ENCODE measurements at regions not wholly inside any gene's neighbourhood (a gene's known extent, or its start where the extent isn't known, plus 50 kb on each side); places are given as distances from the start of the nearest gene placed in this dataset.
A peak's percentile ranks its signal among the peaks of the same experiment; 100 is the strongest.
"Not testable (repeated sequence)": the region's sequence is repeated elsewhere in the genome, so short reads cannot be mapped to it uniquely, and the experiment has no call there.

GRCh38 chr4:124990398-124990797, 277.9 kb upstream of the ANKRD50 start:
- no peak for TF ChIP-seq CTCF (IDR thresholded peaks at IDR 0.05; ENCODE audit: low read depth, low read length)
- H3K4me3 ChIP-seq (replicated peaks in 1 of 2; ENCODE audit: low read depth in 2 of 2, low read length in 2 of 2), result no peak overlapping the region
- no peak for DNase-seq (ENCODE audit: low read depth in 2 of 2)

DNA sequence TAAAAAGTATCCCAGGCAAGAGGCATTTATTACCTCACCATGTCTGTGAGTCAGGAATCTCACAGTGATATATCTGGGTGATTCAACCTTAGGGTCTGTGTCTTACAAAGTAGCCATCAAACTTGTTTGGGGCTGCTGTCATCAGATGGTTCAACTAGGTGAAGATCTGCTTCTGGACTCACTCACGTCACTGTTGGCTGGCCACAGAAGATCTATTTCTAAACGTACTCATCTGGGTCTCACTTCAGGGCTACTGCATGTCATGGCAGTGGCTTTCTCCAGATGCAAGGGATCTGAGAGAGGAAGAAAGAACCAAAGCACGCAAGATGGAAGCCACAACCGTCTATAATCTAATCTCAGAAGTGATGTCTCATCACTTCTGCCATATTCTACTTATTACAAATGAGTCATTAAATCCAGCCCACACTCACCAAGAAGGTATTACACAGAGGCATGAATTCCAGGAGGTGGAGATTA, 267.8 kb upstream of the ANKRD50 start:
- no peak for TF ChIP-seq CTCF (IDR thresholded peaks at IDR 0.05; ENCODE audit: low read depth, low read length)
- no peak overlapping the region for H3K4me3 ChIP-seq (replicated peaks in 1 of 2; ENCODE audit: low read depth in 2 of 2, low read length in 2 of 2)
- DNase-seq (ENCODE audit: low read depth in 2 of 2), result peak; percentile 57 to 79

DNA sequence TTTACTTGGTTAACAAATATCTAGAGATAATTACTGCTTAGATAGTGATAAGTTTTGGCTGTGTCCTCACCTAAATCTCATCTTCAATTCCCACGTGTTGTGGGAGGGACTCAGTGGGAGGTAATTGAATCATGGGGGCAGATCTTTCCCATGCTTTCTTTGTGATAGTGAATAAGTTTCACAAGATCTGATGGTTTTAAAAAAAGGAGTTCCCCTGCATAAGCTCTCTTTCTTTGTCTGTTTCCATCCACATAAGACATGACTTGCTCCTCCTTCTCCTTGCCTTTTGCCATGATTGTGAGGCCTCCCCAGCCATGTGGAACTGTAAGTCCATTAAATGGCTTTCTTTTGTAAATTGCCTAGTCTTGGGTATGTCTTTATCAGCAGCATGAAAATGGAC, 266.0 kb upstream of the ANKRD50 start:
- DNase-seq (ENCODE audit: low read depth in 2 of 2); H3K4me3 ChIP-seq (replicated peaks in 1 of 2; ENCODE audit: low read depth in 2 of 2, low read length in 2 of 2): not testable (repeated sequence)

- no peak for TF ChIP-seq CTCF (IDR thresholded peaks at IDR 0.05; ENCODE audit: low read depth, low read length)
- DNase-seq (ENCODE audit: low read depth in 2 of 2), result no peak
- H3K4me3 ChIP-seq (replicated peaks in 1 of 2; ENCODE audit: low read depth in 2 of 2, low read length in 2 of 2), result no peak overlapping the region
These were observed 264.5 kb upstream of the ANKRD50 start for GRCh38 chr4:124977045-124977444.

- no peak overlapping the region for H3K4me3 ChIP-seq (replicated peaks in 1 of 2; ENCODE audit: low read depth in 2 of 2, low read length in 2 of 2)
- no peak for TF ChIP-seq CTCF (IDR thresholded peaks at IDR 0.05; ENCODE audit: low read depth, low read length)
- peak in 1 of 2 donors; percentile 18 for DNase-seq (ENCODE audit: low read depth in 2 of 2)
These were observed 261.6 kb upstream of the ANKRD50 start for GRCh38 chr4:124974152-124974551.

DNA sequence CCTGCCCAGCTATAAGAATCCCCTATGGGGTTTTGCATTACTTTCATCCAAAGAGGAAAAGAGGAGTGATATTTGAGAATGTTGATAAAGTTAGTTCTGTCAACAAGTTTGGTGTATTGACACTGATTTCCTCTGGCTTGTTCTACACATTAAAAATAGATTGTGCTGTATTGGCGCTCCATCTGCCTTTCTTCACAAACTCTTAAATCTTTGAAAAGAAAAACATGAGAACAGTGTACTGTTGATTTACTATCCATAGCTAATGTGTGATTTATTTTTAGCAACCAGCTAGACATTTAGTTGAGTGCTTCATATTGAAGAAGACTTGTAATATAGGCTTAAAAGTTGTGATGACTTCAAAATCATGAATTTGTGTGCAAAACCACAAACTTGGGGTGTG, 261.2 kb upstream of the ANKRD50 start:
- no peak overlapping the region for H3K4me3 ChIP-seq (replicated peaks in 1 of 2; ENCODE audit: low read depth in 2 of 2, low read length in 2 of 2)
- no peak for DNase-seq (ENCODE audit: low read depth in 2 of 2)
- no peak for TF ChIP-seq CTCF (IDR thresholded peaks at IDR 0.05; ENCODE audit: low read depth, low read length)

DNA sequence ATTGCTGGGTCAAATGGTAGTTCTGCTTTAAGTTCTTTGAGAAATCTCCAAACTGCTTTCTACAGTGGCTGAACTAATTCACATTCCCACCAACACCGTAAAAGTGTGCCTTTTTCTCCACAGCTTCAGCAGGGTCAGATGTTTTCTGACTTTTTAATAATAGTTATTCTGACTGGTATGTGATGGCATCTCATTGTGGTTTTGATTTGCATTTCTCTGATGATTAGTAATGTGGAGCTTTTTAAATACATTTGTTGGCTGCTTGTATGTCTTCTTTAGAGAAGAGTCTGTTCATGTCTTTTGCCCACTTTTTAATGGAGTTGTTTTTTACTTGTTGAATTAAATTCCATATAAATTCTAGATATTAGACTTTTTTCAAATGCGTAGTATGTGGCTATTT, 257.5 kb upstream of the ANKRD50 start:
- no peak for TF ChIP-seq CTCF (IDR thresholded peaks at IDR 0.05; ENCODE audit: low read depth, low read length)
- no peak overlapping the region for H3K4me3 ChIP-seq (replicated peaks in 1 of 2; ENCODE audit: low read depth in 2 of 2, low read length in 2 of 2)
- DNase-seq (ENCODE audit: low read depth in 2 of 2), result peak; percentile 31 to 68
